HEK293 (cell line): ENCODE measurements at regions not wholly inside any gene's neighbourhood (a gene's known extent, or its start where the extent isn't known, plus 50 kb on each side); places are given as distances from the start of the nearest gene placed in this dataset.

Experiments
- RBAK ChIP-seq: fragments of 450-650 bp; formaldehyde crosslinking; IDR thresholded peaks from 2 replicates; pipeline ENCODE4 v1.5.1; 2016; ENCODE audit warnings: missing biosample characterization, missing genetic modification characterization
- SCRT2 ChIP-seq: fragments of 450-650 bp; formaldehyde crosslinking; IDR thresholded peaks from 2 replicates; pipeline ENCODE4 v1.5.1; 2016; ENCODE audit warnings: missing biosample characterization, missing genetic modification characterization
- TCF7L2 ChIP-seq: IDR thresholded peaks from 2 replicates; pipeline ENCODE4 v1.6.1; 2011; ENCODE audit warnings: low read depth, mild to moderate bottlenecking, inconsistent platforms, low read length, moderate library complexity, borderline replicate concordance
- ZNF274 ChIP-seq, 2 experiments: fragments of 200-500 bp in 1 of 2; fragments of 450-650 bp in 1 of 2; sonication (Bioruptor generic) in 1 of 2; formaldehyde crosslinking in 1 of 2; IDR thresholded peaks; 2 replicates each; pipeline versions ENCODE4 v1.5.1 to v1.6.1; 2014 to 2016; ENCODE audit warnings: borderline replicate concordance in 1 of 2, inconsistent platforms in 1 of 2, low read length in 1 of 2, missing biosample characterization in 1 of 2, missing genetic modification characterization in 1 of 2
- ZNF560 ChIP-seq: fragments of 450-650 bp; formaldehyde crosslinking; IDR thresholded peaks from 2 replicates; pipeline ENCODE4 v1.5.1; 2017; ENCODE audit warnings: missing biosample characterization, missing genetic modification characterization, borderline replicate concordance
- ZNF626 ChIP-seq: fragments of 450-650 bp; sonication (Bioruptor Pico); formaldehyde crosslinking; IDR thresholded peaks from 2 replicates; pipeline ENCODE4 v1.5.1; 2018; ENCODE audit warnings: missing biosample characterization, missing genetic modification characterization, inconsistent platforms
- ZNF777 ChIP-seq: fragments of 450-650 bp; formaldehyde crosslinking; IDR thresholded peaks from 2 replicates; pipeline ENCODE4 v1.5.1; 2017; ENCODE audit warnings: missing biosample characterization, missing genetic modification characterization, borderline replicate concordance
- ZSCAN30 ChIP-seq: fragments of 450-650 bp; IDR thresholded peaks from 2 replicates; pipeline ENCODE4 v1.5.1; 2018; ENCODE audit warnings: missing biosample characterization, mild to moderate bottlenecking, missing genetic modification characterization, moderate library complexity
- TF ChIP-seq, protein P1 (sequence below): fragments of 450-650 bp; formaldehyde crosslinking; IDR thresholded peaks from 2 replicates; pipeline ENCODE4 v1.5.1; 2017; ENCODE audit warnings: missing biosample characterization, missing genetic modification characterization
- TF ChIP-seq, protein P2 (sequence below): fragments of 450-650 bp; formaldehyde crosslinking; IDR thresholded peaks from 2 replicates; pipeline ENCODE4 v1.5.1; 2016; ENCODE audit warnings: missing biosample characterization, missing genetic modification characterization
- TF ChIP-seq, protein P3 (sequence below): fragments of 450-650 bp; formaldehyde crosslinking; IDR thresholded peaks from 2 replicates; pipeline ENCODE4 v1.5.1; 2016; ENCODE audit warnings: missing biosample characterization, missing genetic modification characterization
- TF ChIP-seq, protein P4 (sequence below): fragments of 450-650 bp; formaldehyde crosslinking; IDR thresholded peaks from 2 replicates; pipeline ENCODE4 v1.5.1; 2016; ENCODE audit warnings: missing biosample characterization, missing genetic modification characterization
- TF ChIP-seq, protein P5 (sequence below): fragments of 450-650 bp; formaldehyde crosslinking; conservative IDR thresholded peaks from 2 replicates; pipeline ENCODE4 v1.5.1; 2016; ENCODE audit warnings: low read depth, missing biosample characterization, missing genetic modification characterization
- TF ChIP-seq, protein P6 (sequence below): fragments of 450-650 bp; formaldehyde crosslinking; IDR thresholded peaks from 2 replicates; pipeline ENCODE4 v1.5.1; 2016; ENCODE audit warnings: missing biosample characterization, missing genetic modification characterization

DNA sequence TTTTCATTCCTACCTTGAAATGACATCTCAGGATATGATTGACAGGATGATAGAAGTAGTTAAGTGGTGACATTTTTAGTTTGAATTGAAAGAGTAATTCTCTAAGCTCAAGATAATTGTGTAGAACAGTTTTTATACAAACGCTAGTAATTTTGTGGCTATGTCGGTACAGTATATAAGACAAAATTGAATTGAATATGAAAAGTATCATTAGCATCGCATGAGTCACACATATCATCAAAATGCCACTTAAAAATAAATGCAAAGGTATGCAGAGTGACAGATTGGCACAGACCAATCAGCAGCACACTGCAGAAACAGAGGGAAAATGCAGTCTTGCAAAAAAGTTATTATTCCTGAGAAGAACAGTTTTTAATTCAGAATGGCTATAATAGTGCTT, 608.2 kb upstream of the NETO1 start:
- no peak for TF ChIP-seq ZNF274 (IDR thresholded peaks at IDR 0.05; ENCODE audit: low read length)
- TF ChIP-seq ZNF274 (tag by site-specific recombination; IDR thresholded peaks at IDR 0.05; ENCODE audit: borderline replicate concordance), result no peak
- TF ChIP-seq, protein P1, sequence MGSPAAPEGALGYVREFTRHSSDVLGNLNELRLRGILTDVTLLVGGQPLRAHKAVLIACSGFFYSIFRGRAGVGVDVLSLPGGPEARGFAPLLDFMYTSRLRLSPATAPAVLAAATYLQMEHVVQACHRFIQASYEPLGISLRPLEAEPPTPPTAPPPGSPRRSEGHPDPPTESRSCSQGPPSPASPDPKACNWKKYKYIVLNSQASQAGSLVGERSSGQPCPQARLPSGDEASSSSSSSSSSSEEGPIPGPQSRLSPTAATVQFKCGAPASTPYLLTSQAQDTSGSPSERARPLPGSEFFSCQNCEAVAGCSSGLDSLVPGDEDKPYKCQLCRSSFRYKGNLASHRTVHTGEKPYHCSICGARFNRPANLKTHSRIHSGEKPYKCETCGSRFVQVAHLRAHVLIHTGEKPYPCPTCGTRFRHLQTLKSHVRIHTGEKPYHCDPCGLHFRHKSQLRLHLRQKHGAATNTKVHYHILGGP (tag by site-specific recombination), result no peak
- TF ChIP-seq ZSCAN30 (tag by site-specific recombination), result no peak
- TF ChIP-seq, protein P2, sequence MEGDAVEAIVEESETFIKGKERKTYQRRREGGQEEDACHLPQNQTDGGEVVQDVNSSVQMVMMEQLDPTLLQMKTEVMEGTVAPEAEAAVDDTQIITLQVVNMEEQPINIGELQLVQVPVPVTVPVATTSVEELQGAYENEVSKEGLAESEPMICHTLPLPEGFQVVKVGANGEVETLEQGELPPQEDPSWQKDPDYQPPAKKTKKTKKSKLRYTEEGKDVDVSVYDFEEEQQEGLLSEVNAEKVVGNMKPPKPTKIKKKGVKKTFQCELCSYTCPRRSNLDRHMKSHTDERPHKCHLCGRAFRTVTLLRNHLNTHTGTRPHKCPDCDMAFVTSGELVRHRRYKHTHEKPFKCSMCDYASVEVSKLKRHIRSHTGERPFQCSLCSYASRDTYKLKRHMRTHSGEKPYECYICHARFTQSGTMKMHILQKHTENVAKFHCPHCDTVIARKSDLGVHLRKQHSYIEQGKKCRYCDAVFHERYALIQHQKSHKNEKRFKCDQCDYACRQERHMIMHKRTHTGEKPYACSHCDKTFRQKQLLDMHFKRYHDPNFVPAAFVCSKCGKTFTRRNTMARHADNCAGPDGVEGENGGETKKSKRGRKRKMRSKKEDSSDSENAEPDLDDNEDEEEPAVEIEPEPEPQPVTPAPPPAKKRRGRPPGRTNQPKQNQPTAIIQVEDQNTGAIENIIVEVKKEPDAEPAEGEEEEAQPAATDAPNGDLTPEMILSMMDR, result no peak
- TF ChIP-seq SCRT2 (tag by site-specific recombination), result no peak
- no peak for TF ChIP-seq ZNF560 (tag by site-specific recombination)
- TF ChIP-seq, protein P3, sequence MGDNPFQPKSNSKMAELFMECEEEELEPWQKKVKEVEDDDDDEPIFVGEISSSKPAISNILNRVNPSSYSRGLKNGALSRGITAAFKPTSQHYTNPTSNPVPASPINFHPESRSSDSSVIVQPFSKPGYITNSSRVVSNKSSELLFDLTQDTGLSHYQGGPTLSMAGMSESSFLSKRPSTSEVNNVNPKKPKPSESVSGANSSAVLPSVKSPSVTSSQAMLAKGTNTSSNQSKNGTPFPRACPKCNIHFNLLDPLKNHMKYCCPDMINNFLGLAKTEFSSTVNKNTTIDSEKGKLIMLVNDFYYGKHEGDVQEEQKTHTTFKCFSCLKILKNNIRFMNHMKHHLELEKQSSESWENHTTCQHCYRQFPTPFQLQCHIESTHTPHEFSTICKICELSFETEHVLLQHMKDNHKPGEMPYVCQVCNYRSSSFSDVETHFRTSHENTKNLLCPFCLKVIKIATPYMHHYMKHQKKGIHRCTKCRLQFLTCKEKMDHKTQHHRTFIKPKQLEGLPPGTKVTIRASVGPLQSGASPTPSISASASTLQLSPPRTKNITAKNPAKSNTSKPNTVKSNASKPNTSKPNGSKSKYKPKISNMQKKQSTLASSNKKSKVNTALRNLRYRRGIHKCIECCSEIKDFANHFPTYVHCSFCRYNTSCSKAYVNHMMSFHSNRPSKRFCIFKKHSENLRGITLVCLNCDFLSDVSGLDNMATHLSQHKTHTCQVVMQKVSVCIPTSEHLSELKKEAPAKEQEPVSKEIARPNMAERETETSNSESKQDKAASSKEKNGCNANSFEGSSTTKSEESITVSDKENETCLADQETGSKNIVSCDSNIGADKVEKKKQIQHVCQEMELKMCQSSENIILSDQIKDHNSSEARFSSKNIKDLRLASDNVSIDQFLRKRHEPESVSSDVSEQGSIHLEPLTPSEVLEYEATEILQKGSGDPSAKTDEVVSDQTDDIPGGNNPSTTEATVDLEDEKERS (tag by site-specific recombination), result no peak
- TF ChIP-seq, protein P4, sequence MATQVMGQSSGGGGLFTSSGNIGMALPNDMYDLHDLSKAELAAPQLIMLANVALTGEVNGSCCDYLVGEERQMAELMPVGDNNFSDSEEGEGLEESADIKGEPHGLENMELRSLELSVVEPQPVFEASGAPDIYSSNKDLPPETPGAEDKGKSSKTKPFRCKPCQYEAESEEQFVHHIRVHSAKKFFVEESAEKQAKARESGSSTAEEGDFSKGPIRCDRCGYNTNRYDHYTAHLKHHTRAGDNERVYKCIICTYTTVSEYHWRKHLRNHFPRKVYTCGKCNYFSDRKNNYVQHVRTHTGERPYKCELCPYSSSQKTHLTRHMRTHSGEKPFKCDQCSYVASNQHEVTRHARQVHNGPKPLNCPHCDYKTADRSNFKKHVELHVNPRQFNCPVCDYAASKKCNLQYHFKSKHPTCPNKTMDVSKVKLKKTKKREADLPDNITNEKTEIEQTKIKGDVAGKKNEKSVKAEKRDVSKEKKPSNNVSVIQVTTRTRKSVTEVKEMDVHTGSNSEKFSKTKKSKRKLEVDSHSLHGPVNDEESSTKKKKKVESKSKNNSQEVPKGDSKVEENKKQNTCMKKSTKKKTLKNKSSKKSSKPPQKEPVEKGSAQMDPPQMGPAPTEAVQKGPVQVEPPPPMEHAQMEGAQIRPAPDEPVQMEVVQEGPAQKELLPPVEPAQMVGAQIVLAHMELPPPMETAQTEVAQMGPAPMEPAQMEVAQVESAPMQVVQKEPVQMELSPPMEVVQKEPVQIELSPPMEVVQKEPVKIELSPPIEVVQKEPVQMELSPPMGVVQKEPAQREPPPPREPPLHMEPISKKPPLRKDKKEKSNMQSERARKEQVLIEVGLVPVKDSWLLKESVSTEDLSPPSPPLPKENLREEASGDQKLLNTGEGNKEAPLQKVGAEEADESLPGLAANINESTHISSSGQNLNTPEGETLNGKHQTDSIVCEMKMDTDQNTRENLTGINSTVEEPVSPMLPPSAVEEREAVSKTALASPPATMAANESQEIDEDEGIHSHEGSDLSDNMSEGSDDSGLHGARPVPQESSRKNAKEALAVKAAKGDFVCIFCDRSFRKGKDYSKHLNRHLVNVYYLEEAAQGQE, result no peak
- TF ChIP-seq RBAK (tag by site-specific recombination), result no peak
- no peak for TF ChIP-seq TCF7L2
- TF ChIP-seq, protein P5, sequence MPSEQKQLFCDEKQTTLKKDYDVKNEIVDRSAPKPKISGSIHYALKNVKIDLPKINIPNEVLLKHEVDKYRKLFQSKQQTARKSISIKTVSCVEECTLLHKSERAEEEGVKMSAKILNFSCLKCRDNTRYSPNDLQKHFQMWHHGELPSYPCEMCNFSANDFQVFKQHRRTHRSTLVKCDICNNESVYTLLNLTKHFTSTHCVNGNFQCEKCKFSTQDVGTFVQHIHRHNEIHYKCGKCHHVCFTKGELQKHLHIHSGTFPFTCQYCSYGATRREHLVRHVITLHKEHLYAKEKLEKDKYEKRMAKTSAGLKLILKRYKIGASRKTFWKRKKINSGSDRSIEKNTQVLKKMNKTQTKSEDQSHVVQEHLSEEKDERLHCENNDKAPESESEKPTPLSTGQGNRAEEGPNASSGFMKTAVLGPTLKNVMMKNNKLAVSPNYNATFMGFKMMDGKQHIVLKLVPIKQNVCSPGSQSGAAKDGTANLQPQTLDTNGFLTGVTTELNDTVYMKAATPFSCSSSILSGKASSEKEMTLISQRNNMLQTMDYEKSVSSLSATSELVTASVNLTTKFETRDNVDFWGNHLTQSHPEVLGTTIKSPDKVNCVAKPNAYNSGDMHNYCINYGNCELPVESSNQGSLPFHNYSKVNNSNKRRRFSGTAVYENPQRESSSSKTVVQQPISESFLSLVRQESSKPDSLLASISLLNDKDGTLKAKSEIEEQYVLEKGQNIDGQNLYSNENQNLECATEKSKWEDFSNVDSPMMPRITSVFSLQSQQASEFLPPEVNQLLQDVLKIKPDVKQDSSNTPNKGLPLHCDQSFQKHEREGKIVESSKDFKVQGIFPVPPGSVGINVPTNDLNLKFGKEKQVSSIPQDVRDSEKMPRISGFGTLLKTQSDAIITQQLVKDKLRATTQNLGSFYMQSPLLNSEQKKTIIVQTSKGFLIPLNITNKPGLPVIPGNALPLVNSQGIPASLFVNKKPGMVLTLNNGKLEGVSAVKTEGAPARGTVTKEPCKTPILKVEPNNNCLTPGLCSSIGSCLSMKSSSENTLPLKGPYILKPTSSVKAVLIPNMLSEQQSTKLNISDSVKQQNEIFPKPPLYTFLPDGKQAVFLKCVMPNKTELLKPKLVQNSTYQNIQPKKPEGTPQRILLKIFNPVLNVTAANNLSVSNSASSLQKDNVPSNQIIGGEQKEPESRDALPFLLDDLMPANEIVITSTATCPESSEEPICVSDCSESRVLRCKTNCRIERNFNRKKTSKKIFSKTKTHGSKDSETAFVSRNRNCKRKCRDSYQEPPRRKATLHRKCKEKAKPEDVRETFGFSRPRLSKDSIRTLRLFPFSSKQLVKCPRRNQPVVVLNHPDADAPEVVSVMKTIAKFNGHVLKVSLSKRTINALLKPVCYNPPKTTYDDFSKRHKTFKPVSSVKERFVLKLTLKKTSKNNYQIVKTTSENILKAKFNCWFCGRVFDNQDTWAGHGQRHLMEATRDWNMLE (tag by site-specific recombination), result no peak
- no peak for TF ChIP-seq ZNF777 (tag by site-specific recombination)
- no peak for TF ChIP-seq ZNF626 (tag by site-specific recombination)
- TF ChIP-seq, protein P6, sequence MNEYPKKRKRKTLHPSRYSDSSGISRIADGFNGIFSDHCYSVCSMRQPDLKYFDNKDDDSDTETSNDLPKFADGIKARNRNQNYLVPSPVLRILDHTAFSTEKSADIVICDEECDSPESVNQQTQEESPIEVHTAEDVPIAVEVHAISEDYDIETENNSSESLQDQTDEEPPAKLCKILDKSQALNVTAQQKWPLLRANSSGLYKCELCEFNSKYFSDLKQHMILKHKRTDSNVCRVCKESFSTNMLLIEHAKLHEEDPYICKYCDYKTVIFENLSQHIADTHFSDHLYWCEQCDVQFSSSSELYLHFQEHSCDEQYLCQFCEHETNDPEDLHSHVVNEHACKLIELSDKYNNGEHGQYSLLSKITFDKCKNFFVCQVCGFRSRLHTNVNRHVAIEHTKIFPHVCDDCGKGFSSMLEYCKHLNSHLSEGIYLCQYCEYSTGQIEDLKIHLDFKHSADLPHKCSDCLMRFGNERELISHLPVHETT (tag by site-specific recombination), result no peak
